Thymus (tissue), 11 donors: ENCODE measurements at regions not wholly inside any gene's neighbourhood (a gene's known extent, or its start where the extent isn't known, plus 50 kb on each side); places are given as distances from the start of the nearest gene placed in this dataset.
A peak's percentile ranks its signal among the peaks of the same experiment; 100 is the strongest.

Experiments
- DNase-seq, 9 donors: peaks; one replicate each; pipeline ENCODE4 v3.0.0-alpha.2; 2013; ENCODE audit warnings: low spot score in 9 of 9, low read depth in 6 of 9, missing footprints in 1 of 9
- H3K27ac ChIP-seq, 2 donors: one replicate each; pipeline ENCODE4 v1.5.1; 2013; ENCODE audit warnings: control low read depth in 1 of 2, low read depth in 1 of 2, low read length in 1 of 2, mild to moderate bottlenecking in 1 of 2, moderate library complexity in 1 of 2
- H3K27me3 ChIP-seq, 2 donors: one replicate each; pipeline ENCODE4 v1.5.1; 2013; ENCODE audit warnings: low read length in 1 of 2; ENCODE audit not compliant: control insufficient read depth in 2 of 2, insufficient read depth in 1 of 2
- H3K36me3 ChIP-seq, 2 donors: one replicate each; pipeline ENCODE4 v1.5.1; 2013; ENCODE audit warnings: low read length in 1 of 2, mild to moderate bottlenecking in 1 of 2, moderate library complexity in 1 of 2; ENCODE audit not compliant: control insufficient read depth in 2 of 2, insufficient read depth in 2 of 2
- H3K4me1 ChIP-seq, 2 donors: one replicate each; pipeline ENCODE4 v1.5.1; 2013; ENCODE audit warnings: low read length in 2 of 2; ENCODE audit not compliant: control insufficient read depth in 2 of 2, insufficient read depth in 2 of 2
- H3K4me3 ChIP-seq, 2 donors: one replicate each; pipeline ENCODE4 v1.5.1; 2013; ENCODE audit warnings: low read length in 2 of 2, control low read depth in 1 of 2, mild to moderate bottlenecking in 1 of 2
- H3K9me3 ChIP-seq, 2 donors: one replicate each; pipeline ENCODE4 v1.5.1; 2013; ENCODE audit warnings: low read length in 1 of 2, mild to moderate bottlenecking in 1 of 2; ENCODE audit not compliant: control insufficient read depth in 2 of 2, insufficient read depth in 1 of 2
- WGBS: extraction: QIAGEN DNeasy Blood & Tissue Kit; methylation state at CpG from one replicate; pipeline ENCODE4 v1.1.7; 2013; 5-methylcytosine and 5-hydroxymethylcytosine counted together
- donor health status: healthy.

GRCh38 chr16:54477714-54478113, 191.1 kb upstream of the IRX3 start:
- H3K27ac ChIP-seq = no peak overlapping the region
- no peaks in the 10 kb centered on the region for H3K27me3 ChIP-seq
- H3K9me3 ChIP-seq = no peaks in the 10 kb centered on the region
- H3K4me3 ChIP-seq = no peak overlapping the region
- peaks cover 0 to 17% of the 10 kb centered on the region in 2 donors for H3K4me1 ChIP-seq
- WGBS = 87% methylated on average over 6 of the region's 6 CpGs
- DNase-seq = no peak
- H3K36me3 ChIP-seq = no peaks in the 10 kb centered on the region

GRCh38 chr16:54475019-54475601, 188.5 kb upstream of the IRX3 start:
- DNase-seq = no peak
- Histone ChIP-seq H3K4me3 (no peak overlapping the region), H3K4me1 (peaks cover 0 to 28% of the 10 kb centered on the region in 2 donors), H3K27me3 (no peaks in the 10 kb centered on the region), H3K9me3 (no peaks in the 10 kb centered on the region), H3K36me3 (no peaks in the 10 kb centered on the region), H3K27ac (no peak overlapping the region)
- WGBS = 74% methylated on average over 5 of the region's 5 CpGs

- 84% methylated on average over 8 of the region's 8 CpGs for WGBS
- Histone ChIP-seq H3K4me1 (peaks cover 0 to 28% of the 10 kb centered on the region in 2 donors), H3K4me3 (no peak overlapping the region), H3K9me3 (no peaks in the 10 kb centered on the region), H3K36me3 (no peaks in the 10 kb centered on the region), H3K27me3 (no peaks in the 10 kb centered on the region), H3K27ac (no peak overlapping the region)
- DNase-seq = peak in 3 of 9 donors; percentile 12 to 57 (median 29)
Measured at GRCh38 chr16:54473226-54473993, 186.8 kb upstream of the IRX3 start.

GRCh38 chr16:54467398-54467797, 180.8 kb upstream of the IRX3 start:
- Histone ChIP-seq H3K27ac (no peak overlapping the region), H3K4me1 (peaks cover 0 to 8% of the 10 kb centered on the region in 2 donors), H3K9me3 (no peaks in the 10 kb centered on the region), H3K4me3 (no peak overlapping the region), H3K27me3 (no peaks in the 10 kb centered on the region), H3K36me3 (no peaks in the 10 kb centered on the region)
- 93% methylated on average over 2 of the region's 2 CpGs for WGBS
- no peak for DNase-seq

GRCh38 chr16:54466233-54466632, 179.6 kb upstream of the IRX3 start:
- no peaks in the 10 kb centered on the region for H3K4me1 ChIP-seq
- 98% methylated on average over 3 of the region's 3 CpGs for WGBS
- DNase-seq = no peak
- H3K9me3 ChIP-seq = no peaks in the 10 kb centered on the region
- no peaks in the 10 kb centered on the region for H3K27me3 ChIP-seq
- H3K27ac ChIP-seq = no peak overlapping the region
- H3K4me3 ChIP-seq = no peak overlapping the region
- H3K36me3 ChIP-seq = no peaks in the 10 kb centered on the region

- Histone ChIP-seq H3K4me1 (no peaks in the 10 kb centered on the region), H3K27me3 (no peaks in the 10 kb centered on the region), H3K27ac (no peak overlapping the region), H3K4me3 (no peak overlapping the region), H3K9me3 (no peaks in the 10 kb centered on the region), H3K36me3 (no peaks in the 10 kb centered on the region)
- WGBS = 97% methylated on average over 4 of the region's 4 CpGs
- DNase-seq = no peak
Measured at GRCh38 chr16:54465063-54465462, 178.5 kb upstream of the IRX3 start.

GRCh38 chr16:54462771-54463170, 176.2 kb upstream of the IRX3 start:
- 98% methylated on average over 2 of the region's 2 CpGs for WGBS
- Histone ChIP-seq H3K27me3 (no peaks in the 10 kb centered on the region), H3K36me3 (no peaks in the 10 kb centered on the region), H3K4me3 (no peak overlapping the region), H3K27ac (no peak overlapping the region), H3K4me1 (no peaks in the 10 kb centered on the region), H3K9me3 (no peaks in the 10 kb centered on the region)
- no peak for DNase-seq

GRCh38 chr16:54462151-54462651, 175.6 kb upstream of the IRX3 start:
- no peak for DNase-seq
- Histone ChIP-seq H3K9me3 (no peaks in the 10 kb centered on the region), H3K27me3 (no peaks in the 10 kb centered on the region), H3K27ac (no peak overlapping the region), H3K36me3 (no peaks in the 10 kb centered on the region), H3K4me1 (no peaks in the 10 kb centered on the region), H3K4me3 (no peak overlapping the region)
- WGBS = 86% methylated on average over 2 of the region's 2 CpGs

- no peaks in the 10 kb centered on the region for H3K36me3 ChIP-seq
- H3K27ac ChIP-seq = no peak overlapping the region
- no peak overlapping the region for H3K4me3 ChIP-seq
- H3K4me1 ChIP-seq = no peaks in the 10 kb centered on the region
- no peak for DNase-seq
- H3K27me3 ChIP-seq = no peaks in the 10 kb centered on the region
- WGBS = 92% methylated on average over 11 of the region's 11 CpGs
- H3K9me3 ChIP-seq = no peaks in the 10 kb centered on the region
Measured at GRCh38 chr16:54460263-54460860, 173.8 kb upstream of the IRX3 start.
